GM19452 (cell line): ENCODE measurements at regions not wholly inside any gene's neighbourhood (a gene's known extent, or its start where the extent isn't known, plus 50 kb on each side); places are given as distances from the start of the nearest gene placed in this dataset.
"Not testable (repeated sequence)": the region's sequence is repeated elsewhere in the genome, so short reads cannot be mapped to it uniquely, and the experiment has no call there.

Experiments used
- ATAC-seq: cut with Tn5 transposase; IDR thresholded peaks from one replicate; pipeline ENCODE4 v1.9.1; 2021; ENCODE audit not compliant: unreplicated experiment

DNA sequence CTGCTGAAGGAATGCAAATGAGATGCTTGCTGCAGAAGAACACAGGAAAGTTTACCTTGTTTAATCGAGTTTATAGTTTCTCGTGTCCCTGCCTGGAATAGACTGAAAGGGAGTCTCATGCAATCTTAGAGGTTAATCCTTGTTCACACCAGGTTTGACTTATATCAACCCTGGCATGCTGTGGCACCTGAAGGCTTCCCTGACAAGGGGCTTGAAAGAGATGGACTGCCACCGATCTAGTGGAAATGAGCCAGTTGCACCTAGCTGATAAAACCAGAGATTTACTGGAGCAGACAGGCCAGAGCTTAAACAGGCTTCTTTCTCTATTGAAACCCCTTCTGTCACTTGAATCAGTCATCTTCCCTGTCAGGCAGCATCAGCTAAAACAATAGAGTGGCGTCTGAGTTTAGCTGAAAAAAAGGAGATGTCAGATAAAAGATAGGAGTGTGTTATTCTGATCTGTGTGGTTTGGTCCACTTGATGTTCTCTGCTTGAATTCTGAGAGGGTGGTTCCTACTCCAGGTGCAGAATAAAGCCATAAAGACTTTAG is 349.7 kb downstream of the RWDD3 start:
- ATAC-seq, result no peak

DNA sequence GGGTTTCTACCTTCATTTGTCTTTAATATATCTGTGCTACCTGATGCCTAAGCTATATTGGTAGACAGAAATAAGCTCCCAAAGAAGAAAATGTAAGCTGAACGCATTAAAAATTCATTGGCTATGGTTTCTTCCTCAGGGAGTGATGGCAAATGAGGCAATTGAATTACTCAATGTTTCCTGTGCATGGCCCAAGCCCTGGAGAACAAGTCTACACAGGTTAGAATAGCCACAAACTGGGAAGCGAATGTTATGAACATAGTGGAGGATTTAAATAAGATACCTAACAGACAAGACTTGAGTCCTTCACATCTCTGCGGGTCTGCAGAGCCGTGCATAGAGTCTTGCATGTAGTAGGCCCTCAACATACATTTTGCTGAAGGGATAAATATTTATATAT is 350.3 kb downstream of the RWDD3 start:
- ATAC-seq, result no peak

DNA sequence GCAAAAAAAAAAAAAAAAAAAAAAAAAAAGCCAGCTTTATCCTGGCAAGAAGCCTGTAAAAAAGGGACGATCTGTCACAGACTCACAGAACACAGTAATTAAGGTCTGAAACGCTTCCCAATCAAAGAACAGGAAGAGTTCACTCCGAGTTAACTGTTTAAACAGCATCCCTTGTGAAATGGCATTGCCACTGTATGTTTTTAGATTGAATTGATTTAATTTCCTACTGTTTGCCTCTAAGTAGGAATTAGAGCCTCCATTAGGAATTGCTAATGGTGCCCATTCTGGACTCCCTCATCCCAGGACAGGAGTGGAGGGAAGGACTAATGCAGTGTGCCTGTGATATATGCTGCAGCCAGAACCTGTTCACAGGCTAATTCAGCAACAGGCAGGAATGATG is 370.8 kb downstream of the RWDD3 start:
- ATAC-seq, result no peak

DNA sequence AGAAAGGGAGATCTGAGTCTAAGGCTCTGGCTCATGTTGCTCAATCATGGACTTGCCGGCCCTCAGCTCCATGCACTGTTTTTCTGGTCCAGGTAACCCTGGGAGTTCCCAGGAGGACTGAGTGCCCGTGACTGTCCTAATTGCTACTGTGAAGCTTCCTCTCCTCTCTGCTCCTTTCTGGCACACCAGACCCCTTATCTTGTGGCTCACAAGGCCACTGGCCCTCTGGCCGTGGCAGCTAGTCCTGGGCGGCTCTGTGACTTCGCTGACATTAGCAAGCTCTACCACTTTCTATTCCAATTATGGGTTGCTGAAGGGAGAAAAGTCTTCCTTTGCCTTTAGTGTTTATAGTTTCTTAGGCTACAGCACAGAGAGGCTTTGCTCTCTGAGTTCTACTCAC is 380.2 kb downstream of the RWDD3 start:
- ATAC-seq, result no peak

DNA sequence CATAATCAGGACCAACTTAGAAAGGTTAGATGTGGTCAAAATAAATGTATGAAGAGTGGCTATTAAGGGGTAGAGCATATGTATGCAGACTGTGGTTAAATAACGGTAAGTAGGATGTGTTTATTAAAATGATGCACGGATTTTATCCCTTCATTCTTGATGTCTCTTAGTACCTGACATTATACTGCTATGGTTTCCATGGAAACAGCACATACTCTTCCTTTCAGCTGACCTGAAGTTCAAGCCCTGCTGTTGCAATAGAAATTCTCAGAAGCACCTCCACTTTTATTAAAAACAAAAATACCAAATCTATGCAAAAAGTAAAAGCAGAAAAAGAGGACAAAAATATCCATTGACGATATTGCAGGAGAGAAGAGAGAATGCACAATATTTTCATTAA is 381.4 kb downstream of the RWDD3 start:
- no peak for ATAC-seq

DNA sequence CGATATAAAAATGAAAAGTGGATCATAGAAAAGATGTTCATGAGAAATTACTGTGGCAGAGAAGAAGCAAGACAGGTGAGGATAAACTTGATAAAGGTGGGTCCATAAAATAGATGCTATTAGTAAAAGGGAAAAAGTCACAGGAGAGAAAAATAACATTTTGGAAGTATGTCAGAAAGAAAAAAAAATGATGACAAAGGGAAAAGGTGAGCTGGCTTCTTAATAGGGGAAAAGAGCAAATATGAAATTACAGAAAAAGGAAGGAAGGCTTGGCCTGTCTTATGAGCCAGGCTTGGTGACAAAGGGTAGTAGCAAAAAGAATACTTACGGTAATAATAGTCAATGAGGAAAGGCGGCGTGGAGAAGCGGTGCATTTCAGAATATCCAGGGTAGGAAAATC is 386.1 kb downstream of the RWDD3 start:
- no peak for ATAC-seq

GRCh38 chr1:95622609-95623008 is 388.6 kb downstream of the RWDD3 start:
- ATAC-seq, result no peak

DNA sequence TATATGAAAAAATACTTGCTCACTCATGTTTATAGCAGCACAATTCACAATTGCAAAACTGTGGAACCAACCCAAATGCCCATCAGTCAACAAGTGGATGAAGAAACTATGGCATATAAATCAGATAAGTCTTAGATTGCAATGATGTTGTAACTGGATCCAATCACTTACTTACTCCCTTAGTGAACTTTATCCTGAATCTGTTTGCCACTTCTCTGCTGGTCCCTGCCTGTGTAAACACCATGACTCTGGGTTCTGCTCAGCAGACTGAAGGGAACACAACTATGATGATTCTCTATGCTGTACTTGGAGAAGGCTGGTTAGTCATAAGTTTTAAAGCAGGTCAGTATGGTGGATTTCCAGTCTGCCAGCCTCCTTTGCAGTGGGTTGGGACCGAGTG is 391.2 kb downstream of the RWDD3 start:
- no peak for ATAC-seq

GRCh38 chr1:95627244-95627643 is 393.2 kb downstream of the RWDD3 start:
- no peak for ATAC-seq

GRCh38 chr1:95631695-95632094 is 397.7 kb downstream of the RWDD3 start:
- ATAC-seq, result no peak

DNA sequence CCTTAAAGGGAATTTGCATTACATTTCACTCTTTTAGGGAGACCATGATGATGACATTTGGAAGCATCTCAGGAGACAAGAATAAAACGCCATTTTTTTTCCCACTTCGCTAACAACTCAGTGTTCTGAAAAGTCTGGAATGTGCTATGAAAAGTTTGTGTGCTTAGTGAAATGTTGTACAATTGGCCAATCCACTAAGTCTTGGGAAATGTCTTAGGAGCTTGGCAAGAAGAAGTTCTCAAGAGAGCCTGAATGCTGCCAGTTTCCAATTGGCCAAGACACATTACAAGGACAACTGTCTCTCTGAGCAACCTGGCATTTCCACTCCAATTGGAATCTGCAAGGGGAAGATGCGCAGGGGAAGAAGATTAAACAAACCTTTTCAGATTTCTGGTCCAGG is 401.8 kb downstream of the RWDD3 start:
- ATAC-seq, result no peak

- no peak for ATAC-seq
Observed at GRCh38 chr1:95636897-95637296, 402.9 kb downstream of the RWDD3 start.

- ATAC-seq, result no peak
Observed at GRCh38 chr1:95640746-95641145, 406.7 kb downstream of the RWDD3 start.

DNA sequence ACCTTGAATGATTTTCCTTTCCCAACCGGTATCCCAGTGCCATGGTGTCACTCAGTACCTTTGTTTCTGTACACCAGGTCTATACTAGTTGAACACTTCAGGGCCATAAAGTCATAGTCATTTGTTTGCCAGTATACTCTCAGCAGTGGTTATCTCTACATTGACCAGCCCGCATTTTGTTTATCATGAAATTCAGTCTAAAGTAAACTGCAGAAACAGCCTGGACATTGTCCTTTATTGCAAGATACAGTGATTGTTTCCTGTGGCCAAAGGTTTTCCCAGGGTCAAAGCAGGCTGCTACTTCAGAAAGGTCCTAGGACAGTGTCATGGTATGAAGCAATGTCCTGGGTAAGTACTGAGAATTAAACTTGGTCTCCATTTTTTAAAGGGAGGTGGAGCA is 407.4 kb downstream of the RWDD3 start:
- ATAC-seq, result no peak

DNA sequence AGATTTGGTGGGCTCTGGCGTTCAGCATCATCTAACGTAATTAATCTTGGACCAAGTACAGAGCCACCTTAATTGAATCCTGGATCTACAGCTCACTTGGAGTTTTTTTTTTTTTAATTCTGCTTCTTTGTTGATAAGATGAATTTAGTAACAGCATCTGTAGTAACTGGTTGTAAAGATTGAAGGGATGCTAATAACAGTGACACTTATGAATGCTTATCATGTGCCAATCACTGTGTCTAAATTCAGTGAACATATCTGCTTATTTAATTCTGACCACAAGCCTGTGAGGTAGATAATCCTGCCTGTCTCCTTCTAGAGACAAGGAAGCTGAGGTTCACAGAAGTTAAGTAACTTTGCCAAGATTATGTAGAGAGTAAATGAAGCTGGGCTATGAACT is 408.0 kb downstream of the RWDD3 start:
- no peak for ATAC-seq

DNA sequence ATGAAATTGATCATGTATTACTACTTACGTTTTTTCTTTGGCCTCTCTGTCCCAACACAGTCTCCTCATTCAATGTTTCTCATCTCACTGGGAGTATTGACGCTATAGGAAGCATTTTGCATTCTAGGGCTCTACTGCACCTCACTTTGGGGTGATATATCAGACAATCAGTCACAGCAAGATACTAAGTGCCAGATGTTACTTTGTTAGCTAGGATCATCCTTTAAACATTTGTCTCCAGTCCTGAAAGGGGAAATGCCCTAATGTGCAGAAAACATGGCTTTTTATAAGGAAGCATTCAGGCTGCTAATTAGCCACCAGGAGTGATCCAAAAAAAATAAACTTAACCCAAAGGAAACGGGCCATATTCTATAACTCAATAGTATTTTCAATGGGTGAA is 409.1 kb downstream of the RWDD3 start:
- ATAC-seq, result no peak

- ATAC-seq, result not testable (repeated sequence)
Observed at GRCh38 chr1:95645126-95645525, 411.1 kb downstream of the RWDD3 start.

GRCh38 chr1:95650631-95651030 is 416.6 kb downstream of the RWDD3 start:
- ATAC-seq, result no peak

DNA sequence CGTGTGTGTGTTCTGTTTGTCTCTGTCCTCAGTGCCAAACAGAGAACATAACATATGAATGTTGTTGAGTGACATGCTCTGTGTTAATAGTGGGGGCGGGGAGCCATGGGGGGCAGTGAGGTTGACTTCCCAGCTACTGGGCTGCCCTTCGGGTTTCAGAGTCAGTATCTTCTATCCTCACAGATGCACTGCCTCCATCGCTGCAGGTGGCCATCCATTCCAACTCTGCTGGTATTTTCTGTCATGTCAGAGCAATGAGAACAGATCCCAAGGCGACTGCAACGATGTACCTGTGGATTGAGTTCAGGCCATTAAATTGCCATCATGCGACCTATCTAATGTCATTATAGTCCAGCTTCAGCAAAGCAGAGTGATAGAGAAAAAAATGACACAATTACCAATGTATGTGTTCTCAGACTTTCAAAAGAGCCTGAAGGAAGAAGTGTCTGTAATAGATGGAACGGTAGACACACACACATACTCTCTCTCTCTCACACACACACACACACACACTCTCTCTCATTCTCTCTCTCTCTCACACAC is 418.5 kb downstream of the RWDD3 start:
- ATAC-seq, result no peak

GRCh38 chr1:95653618-95654017 is 419.6 kb downstream of the RWDD3 start:
- no peak for ATAC-seq

DNA sequence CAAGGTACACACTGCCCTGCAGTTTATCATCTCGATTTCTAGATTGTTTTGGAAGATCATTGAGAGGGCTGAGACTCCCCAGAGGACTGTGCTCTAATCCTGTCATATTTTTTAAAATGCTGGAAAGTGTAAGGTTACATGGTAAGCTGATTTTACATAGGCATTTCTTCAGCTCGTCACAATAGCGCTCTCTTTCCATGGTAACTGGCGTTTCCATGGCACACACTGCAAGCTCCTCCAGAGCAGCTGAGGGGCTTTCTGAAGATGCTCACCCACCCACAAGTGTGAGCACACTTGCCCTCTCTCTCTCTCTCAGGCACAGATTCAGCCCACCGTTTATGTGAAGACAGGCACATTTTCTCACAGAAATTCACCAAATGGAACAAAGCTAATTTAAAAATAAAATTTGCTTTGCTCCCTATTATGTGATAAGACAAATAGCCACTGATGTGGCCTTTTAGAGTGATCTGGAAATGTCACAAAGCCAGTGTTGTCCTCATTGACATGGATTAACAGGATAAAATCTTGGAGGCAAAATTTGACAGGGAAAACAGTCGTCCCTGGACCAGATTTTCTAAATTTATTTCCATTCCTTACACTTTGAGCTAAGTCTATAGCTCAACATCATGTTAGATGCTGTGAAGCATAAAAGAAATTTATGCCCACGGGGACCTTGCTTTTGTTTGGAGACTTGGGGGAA is 421.5 kb downstream of the RWDD3 start:
- no peak for ATAC-seq

GRCh38 chr1:95657248-95657647 is 423.2 kb downstream of the RWDD3 start:
- no peak for ATAC-seq

GRCh38 chr1:95659166-95659565 is 425.2 kb downstream of the RWDD3 start:
- ATAC-seq, result no peak
